HG03280 (cell line): ENCODE measurements at regions not wholly inside any gene's neighbourhood (a gene's known extent, or its start where the extent isn't known, plus 50 kb on each side); places are given as distances from the start of the nearest gene placed in this dataset.

ENCODE experiments used
- ATAC-seq: cut with Tn5 transposase; IDR thresholded peaks from one replicate; pipeline ENCODE4 v1.9.1; 2021; ENCODE audit warnings: mild to moderate bottlenecking, moderate library complexity; ENCODE audit not compliant: unreplicated experiment

DNA sequence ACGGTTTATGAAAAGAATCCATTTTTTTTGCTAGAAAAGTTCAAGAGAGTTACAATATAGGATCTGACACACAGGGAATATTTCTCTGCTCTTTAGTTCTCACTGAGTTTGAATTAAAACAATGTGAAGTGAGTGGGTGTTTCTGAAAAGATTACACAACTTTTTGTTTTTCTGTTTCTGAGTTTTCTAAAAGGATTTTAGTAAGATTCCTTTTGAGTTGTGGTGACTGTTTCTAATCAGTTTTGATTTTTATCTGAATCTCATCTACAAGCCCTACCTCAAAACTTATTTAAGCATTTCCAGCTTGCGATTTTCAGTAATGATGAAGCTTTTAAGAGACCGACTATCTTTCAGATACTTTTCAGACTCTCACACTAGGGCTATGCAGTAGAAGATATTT is 141.7 kb downstream of the GPAT3 start:
- no peak for ATAC-seq

GRCh38 chr4:83664741-83665140 is 128.8 kb downstream of the GPAT3 start:
- no peak for ATAC-seq

GRCh38 chr4:83664071-83664470 is 128.2 kb downstream of the GPAT3 start:
- ATAC-seq: no peak

GRCh38 chr4:83662204-83662603 is 126.3 kb downstream of the GPAT3 start:
- no peak for ATAC-seq

- ATAC-seq: no peak
Observed at GRCh38 chr4:83661359-83661758, 125.5 kb downstream of the GPAT3 start.

GRCh38 chr4:83660578-83660977 is 124.7 kb downstream of the GPAT3 start:
- no peak for ATAC-seq

- ATAC-seq: no peak
Observed at GRCh38 chr4:83658806-83659205, 122.9 kb downstream of the GPAT3 start.

DNA sequence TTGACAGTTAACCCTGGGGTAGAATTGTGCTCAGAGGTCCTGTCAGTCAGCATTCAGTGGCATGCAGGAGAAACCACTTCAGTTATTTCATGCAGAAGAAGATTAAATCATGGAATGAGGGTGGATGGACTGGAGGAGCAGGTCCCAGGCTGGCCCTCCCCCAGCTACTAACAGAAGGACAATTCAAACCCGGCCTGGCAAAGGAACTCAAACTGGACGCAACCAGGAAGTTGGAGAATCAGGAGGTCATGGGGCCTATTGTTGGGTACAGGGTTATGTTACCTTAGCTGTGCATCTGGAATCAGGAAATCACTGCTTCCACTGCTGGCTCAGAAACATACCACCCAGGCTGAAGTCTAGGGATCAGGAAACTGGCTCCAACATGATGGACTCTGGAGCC is 121.4 kb downstream of the GPAT3 start:
- ATAC-seq: no peak
